ENCODE measurements at regions not wholly inside any gene's neighbourhood (a gene's known extent, or its start where the extent isn't known, plus 50 kb on each side); places are given as distances from the start of the nearest gene placed in this dataset.
"Not testable (repeated sequence)": the region's sequence is repeated elsewhere in the genome, so short reads cannot be mapped to it uniquely, and the experiment has no call there.

DNA sequence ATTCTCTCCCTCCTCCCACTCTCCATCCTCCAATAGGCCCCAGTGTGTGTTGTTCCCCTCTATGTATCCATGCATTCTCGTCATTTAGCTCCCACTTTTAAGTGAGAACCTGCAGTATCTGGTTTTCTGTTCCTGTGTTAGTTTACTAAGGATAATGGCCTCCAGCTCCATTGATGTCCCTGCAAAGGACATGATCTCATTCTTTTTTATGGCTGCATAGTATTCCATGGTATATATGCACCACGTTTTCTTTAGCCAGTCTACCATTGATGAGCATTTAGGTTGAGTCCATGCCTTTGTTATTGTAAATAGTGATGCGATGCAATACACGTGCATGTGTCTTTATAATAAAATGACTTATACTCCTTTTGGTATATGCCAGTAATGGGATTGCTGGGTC, 100.3 kb upstream of the USP9X start:
- peaks cover 0 to 4% (median 0%) of the 10 kb centered on the region in 4 donors for H3K9me3 ChIP-seq (ENCODE audit: control insufficient read depth in 4 of 4, insufficient read depth in 3 of 4, low read length in 3 of 4)
- DNase-seq (no peak), ATAC-seq (ENCODE audit: insufficient read depth, low FRiP score) (no peak)
- no peak overlapping the region for H3K9ac ChIP-seq (ENCODE audit: insufficient read depth in 1 of 2, low read length in 2 of 2)
- WGBS, 2 donors: 94 to 98% methylated on average over 4 of the region's 4 CpGs
- H3K4me1 ChIP-seq (ENCODE audit: control insufficient read depth in 5 of 5, insufficient read depth in 5 of 5, low read length in 5 of 5): no peaks in the 10 kb centered on the region
- H3K27ac ChIP-seq (ENCODE audit: low read depth in 1 of 2, low read length in 1 of 2): no peak overlapping the region
- no peaks in the 10 kb centered on the region for H3K36me3 ChIP-seq (ENCODE audit: control insufficient read depth in 4 of 4, insufficient read depth in 4 of 4, low read length in 4 of 4)
- TF ChIP-seq, protein P1, sequence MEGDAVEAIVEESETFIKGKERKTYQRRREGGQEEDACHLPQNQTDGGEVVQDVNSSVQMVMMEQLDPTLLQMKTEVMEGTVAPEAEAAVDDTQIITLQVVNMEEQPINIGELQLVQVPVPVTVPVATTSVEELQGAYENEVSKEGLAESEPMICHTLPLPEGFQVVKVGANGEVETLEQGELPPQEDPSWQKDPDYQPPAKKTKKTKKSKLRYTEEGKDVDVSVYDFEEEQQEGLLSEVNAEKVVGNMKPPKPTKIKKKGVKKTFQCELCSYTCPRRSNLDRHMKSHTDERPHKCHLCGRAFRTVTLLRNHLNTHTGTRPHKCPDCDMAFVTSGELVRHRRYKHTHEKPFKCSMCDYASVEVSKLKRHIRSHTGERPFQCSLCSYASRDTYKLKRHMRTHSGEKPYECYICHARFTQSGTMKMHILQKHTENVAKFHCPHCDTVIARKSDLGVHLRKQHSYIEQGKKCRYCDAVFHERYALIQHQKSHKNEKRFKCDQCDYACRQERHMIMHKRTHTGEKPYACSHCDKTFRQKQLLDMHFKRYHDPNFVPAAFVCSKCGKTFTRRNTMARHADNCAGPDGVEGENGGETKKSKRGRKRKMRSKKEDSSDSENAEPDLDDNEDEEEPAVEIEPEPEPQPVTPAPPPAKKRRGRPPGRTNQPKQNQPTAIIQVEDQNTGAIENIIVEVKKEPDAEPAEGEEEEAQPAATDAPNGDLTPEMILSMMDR (IDR thresholded peaks at IDR 0.05; ENCODE audit: control extremely low read depth, extremely low read depth): no peak
- peaks cover 0 to 10% (median 2%) of the 10 kb centered on the region in 3 donors for H3K27me3 ChIP-seq (ENCODE audit: control insufficient read depth in 3 of 3, insufficient read depth in 3 of 3, low read length in 2 of 3)
- no peak overlapping the region for H3K4me3 ChIP-seq

DNA sequence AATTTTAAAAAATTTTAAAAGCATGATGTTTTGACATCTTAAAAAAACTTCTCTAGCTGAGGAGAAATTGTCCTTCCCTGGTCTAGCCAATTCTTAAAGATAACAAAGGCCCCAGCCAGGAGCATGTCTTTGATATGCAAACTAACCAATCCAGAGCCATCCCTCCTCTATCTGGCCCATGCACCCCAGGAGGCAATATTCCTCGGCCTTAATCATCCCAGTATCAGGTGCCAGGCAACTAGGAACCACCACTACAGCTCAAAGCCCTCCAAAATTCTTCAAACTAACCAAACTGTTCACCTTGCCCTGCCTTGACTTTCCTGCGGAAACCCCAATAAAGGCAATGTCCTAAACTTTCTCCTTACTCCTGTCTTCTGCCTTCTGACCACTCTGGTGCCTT, 97.8 kb upstream of the USP9X start:
- Histone ChIP-seq H3K27me3 (ENCODE audit: control insufficient read depth in 3 of 3, insufficient read depth in 3 of 3, low read length in 2 of 3) (peaks cover 0 to 14% (median 2%) of the 10 kb centered on the region in 3 donors), H3K27ac (ENCODE audit: low read depth in 1 of 2, low read length in 1 of 2) (no peak overlapping the region), H3K9ac (ENCODE audit: insufficient read depth in 1 of 2, low read length in 2 of 2) (no peak overlapping the region), H3K36me3 (ENCODE audit: control insufficient read depth in 4 of 4, insufficient read depth in 4 of 4, low read length in 4 of 4) (no peaks in the 10 kb centered on the region), H3K9me3 (ENCODE audit: control insufficient read depth in 4 of 4, insufficient read depth in 3 of 4, low read length in 3 of 4) (peaks cover 0 to 4% (median 0%) of the 10 kb centered on the region in 4 donors), H3K4me1 (ENCODE audit: control insufficient read depth in 5 of 5, insufficient read depth in 5 of 5, low read length in 5 of 5) (no peaks in the 10 kb centered on the region), H3K4me3 (no peak overlapping the region)
- DNase-seq: no peak
- no peak for ATAC-seq (ENCODE audit: insufficient read depth, low FRiP score)
- WGBS, 2 donors: 73 to 88% methylated on average over 2 of the region's 2 CpGs
- TF ChIP-seq, protein P1 (IDR thresholded peaks at IDR 0.05; ENCODE audit: control extremely low read depth, extremely low read depth): no peak

DNA sequence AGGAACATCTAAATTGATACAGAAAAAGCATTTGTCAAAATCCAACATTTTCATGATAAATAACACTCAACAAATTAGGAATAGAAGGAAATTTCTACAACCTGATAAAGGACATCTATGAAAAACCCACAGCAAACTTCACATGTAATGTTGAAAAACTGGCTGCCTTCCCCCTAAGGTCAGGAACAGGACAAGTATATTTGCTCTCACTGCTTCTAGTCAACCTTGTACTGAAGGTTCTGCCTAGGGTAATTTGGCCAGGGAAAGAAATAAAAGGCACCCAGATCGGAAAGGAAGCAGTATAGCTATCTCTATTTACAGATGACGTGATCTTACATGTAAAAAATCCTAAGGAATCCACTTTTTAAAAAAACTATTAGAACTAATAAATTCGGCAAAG, 97.1 kb upstream of the USP9X start:
- peaks cover 0 to 4% (median 0%) of the 10 kb centered on the region in 4 donors for H3K9me3 ChIP-seq (ENCODE audit: control insufficient read depth in 4 of 4, insufficient read depth in 3 of 4, low read length in 3 of 4)
- WGBS, 2 donors: 86 to 87% methylated on average over 3 of the region's 3 CpGs
- no peak overlapping the region for H3K9ac ChIP-seq (ENCODE audit: insufficient read depth in 1 of 2, low read length in 2 of 2)
- no peak overlapping the region for H3K4me3 ChIP-seq
- ATAC-seq (ENCODE audit: insufficient read depth, low FRiP score) (no peak), DNase-seq (no peak)
- H3K27ac ChIP-seq (ENCODE audit: low read depth in 1 of 2, low read length in 1 of 2): no peak overlapping the region
- H3K27me3 ChIP-seq (ENCODE audit: control insufficient read depth in 3 of 3, insufficient read depth in 3 of 3, low read length in 2 of 3): peaks cover 0 to 10% (median 2%) of the 10 kb centered on the region in 3 donors
- no peaks in the 10 kb centered on the region for H3K36me3 ChIP-seq (ENCODE audit: control insufficient read depth in 4 of 4, insufficient read depth in 4 of 4, low read length in 4 of 4)
- no peaks in the 10 kb centered on the region for H3K4me1 ChIP-seq (ENCODE audit: control insufficient read depth in 5 of 5, insufficient read depth in 5 of 5, low read length in 5 of 5)
- TF ChIP-seq, protein P1 (IDR thresholded peaks at IDR 0.05; ENCODE audit: control extremely low read depth, extremely low read depth): no peak

DNA sequence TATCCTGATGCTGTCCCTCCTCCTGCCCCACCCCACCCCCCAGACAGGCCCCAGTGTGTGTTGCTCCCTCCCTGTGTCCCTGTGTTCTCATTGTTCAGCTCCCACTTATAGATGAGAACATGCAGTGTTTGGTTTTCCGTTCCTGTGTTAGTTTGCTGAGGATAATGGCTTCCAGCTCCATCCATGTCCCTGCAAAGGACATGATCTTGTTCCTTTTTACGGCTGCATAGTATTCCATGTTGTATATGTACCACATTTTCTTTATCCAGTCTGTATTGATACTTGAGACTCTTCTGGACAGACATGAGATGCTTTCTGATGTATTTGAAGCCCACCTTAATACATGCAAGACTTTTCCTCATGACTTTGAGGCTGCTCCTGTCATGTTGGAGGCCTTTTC, 91.8 kb upstream of the USP9X start:
- not testable (repeated sequence) for H3K9me3 ChIP-seq (ENCODE audit: control insufficient read depth in 4 of 4, insufficient read depth in 3 of 4, low read length in 3 of 4); H3K4me1 ChIP-seq (ENCODE audit: control insufficient read depth in 5 of 5, insufficient read depth in 5 of 5, low read length in 5 of 5); H3K4me3 ChIP-seq; H3K36me3 ChIP-seq (ENCODE audit: control insufficient read depth in 4 of 4, insufficient read depth in 4 of 4, low read length in 4 of 4); H3K27ac ChIP-seq (ENCODE audit: low read depth in 1 of 2, low read length in 1 of 2); ATAC-seq (ENCODE audit: insufficient read depth, low FRiP score); DNase-seq; H3K9ac ChIP-seq (ENCODE audit: insufficient read depth in 1 of 2, low read length in 2 of 2)
- WGBS, 2 donors: 92 to 100% methylated on average over 2 of the region's 2 CpGs
- peaks cover 0 to 12% (median 2%) of the 10 kb centered on the region in 3 donors for H3K27me3 ChIP-seq (ENCODE audit: control insufficient read depth in 3 of 3, insufficient read depth in 3 of 3, low read length in 2 of 3)

Measured in lung (tissue), 11 donors.